Activated CD8-positive, alpha-beta memory T cell treated with anti-CD3 and anti-CD28 coated beads for 24 hours (primary cell): ENCODE measurements at regions not wholly inside any gene's neighbourhood (a gene's known extent, or its start where the extent isn't known, plus 50 kb on each side); places are given as distances from the start of the nearest gene placed in this dataset.
"Not testable (repeated sequence)": the region's sequence is repeated elsewhere in the genome, so short reads cannot be mapped to it uniquely, and the experiment has no call there.

ENCODE experiments used
- DNase-seq: peaks from one replicate; pipeline ENCODE4 v3.0.0-alpha.2; 2020

DNA sequence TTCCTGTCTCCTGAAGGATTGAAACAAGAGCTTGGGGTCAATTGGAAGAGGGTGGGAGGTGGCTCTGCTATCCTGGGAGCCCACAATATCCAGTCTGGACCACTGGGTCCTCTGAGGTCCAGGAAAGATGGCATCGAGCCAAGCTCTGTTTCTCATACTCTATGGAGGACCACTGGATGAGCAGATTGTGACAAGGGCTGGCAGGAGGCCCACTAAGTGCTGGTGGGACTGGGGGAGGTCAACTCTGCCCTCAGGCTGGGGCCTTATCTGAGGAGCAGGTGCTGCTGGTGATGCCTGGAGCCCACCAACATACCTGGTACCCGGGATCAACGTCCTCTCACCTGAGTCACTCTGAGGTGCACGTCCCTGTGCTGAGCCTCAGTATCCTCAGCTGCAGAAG lies 142.4 kb downstream of the NDUFA10 start:
- peak; percentile 46 for DNase-seq

DNA sequence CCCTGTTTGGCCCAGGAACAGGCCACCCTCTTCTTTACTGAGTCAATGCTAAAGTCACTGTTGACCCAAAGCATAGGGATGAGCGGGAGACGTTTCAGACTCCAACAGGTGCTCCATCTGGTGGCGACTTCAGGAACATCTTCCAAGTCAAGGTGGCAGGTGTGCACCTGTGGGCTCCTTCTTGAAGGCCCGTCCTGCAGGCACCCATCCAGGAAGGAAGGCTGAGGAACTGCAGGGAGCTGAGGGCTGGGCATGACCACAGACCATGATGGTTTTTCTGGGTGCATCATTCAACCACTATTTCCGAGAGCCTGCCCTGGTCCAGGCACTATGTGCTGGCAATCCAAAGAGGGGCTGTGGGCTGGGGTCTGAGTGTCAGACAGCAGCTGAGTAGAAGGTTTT lies 142.8 kb downstream of the NDUFA10 start:
- peak; percentile 80 for DNase-seq

- peak; percentile 33 for DNase-seq
Measured at GRCh38 chr2:239881561-239882320, 143.4 kb downstream of the NDUFA10 start.

- peak; percentile 24 for DNase-seq
Measured at GRCh38 chr2:239881031-239881471, 144.1 kb downstream of the NDUFA10 start.

GRCh38 chr2:239880396-239880795 lies 144.7 kb downstream of the NDUFA10 start:
- peak; percentile 30 for DNase-seq

DNA sequence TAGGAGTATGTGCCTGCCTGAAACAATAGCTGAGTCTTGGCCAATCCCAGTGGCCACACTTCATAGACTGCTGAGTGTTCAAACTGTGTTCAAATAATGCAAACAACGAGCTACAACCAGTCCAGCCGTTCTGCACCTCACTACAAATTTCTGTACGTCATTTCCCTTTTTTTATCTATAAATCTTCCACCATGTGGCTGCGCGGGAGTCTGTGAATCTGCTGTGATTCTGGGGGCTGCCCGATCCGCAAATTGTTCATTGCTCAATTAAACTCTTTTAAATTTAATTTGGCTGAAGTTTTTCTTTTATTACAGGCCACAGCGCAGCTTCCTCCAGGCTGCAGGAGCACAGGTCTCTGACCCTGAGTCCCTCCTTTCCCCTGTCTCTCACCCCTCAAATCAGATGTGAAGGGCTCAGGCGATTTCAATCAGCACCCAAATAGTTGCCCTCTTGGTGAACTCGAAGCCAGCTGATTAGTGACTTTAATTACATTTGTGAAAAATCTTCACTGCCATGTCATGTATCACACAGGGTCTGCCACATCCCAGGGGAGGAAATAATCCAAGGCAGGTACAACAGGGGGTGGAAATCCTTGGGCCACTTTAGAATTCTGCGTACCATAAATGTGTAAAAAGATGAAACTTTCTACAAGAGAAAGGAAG lies 145.6 kb downstream of the NDUFA10 start:
- no peak for DNase-seq

GRCh38 chr2:239878686-239879085 lies 146.5 kb downstream of the NDUFA10 start:
- peak; percentile 41 for DNase-seq

- DNase-seq = no peak
Measured at GRCh38 chr2:239876948-239877289, 148.2 kb downstream of the NDUFA10 start.

DNA sequence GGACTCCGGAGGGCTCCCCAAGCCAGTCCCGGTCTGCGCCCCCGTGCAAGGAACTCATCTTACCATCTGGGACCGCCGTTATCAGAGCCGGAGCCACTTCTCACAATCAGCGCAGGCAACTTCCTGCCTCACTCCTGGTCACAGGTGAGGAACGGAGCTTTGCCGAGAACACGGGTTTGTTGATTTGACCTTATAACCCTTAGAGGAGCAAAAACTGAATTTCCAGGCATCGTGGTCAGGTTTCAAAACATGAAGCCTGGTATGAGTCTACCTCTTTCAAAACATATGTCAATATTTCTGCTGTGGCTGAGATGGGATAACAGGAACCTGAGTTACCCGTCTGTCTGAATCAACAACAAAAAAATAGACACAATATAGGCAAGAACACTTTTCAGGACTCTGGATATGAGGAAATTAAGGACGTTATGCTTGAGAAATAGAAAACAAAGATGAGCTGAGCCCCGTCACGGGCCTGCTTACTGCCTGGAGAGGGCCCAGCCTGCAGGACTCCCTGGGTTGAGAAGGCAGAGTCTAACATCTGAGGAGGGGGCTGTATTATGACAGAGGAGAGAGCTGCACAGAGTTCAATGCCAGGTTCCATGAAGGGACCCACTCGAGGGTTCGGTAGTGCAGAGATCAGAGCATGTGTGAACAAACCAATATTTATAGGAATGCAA lies 148.7 kb downstream of the NDUFA10 start:
- peak; percentile 38 for DNase-seq

GRCh38 chr2:239874636-239875356 lies 150.3 kb downstream of the NDUFA10 start:
- DNase-seq = peak; percentile 7

DNA sequence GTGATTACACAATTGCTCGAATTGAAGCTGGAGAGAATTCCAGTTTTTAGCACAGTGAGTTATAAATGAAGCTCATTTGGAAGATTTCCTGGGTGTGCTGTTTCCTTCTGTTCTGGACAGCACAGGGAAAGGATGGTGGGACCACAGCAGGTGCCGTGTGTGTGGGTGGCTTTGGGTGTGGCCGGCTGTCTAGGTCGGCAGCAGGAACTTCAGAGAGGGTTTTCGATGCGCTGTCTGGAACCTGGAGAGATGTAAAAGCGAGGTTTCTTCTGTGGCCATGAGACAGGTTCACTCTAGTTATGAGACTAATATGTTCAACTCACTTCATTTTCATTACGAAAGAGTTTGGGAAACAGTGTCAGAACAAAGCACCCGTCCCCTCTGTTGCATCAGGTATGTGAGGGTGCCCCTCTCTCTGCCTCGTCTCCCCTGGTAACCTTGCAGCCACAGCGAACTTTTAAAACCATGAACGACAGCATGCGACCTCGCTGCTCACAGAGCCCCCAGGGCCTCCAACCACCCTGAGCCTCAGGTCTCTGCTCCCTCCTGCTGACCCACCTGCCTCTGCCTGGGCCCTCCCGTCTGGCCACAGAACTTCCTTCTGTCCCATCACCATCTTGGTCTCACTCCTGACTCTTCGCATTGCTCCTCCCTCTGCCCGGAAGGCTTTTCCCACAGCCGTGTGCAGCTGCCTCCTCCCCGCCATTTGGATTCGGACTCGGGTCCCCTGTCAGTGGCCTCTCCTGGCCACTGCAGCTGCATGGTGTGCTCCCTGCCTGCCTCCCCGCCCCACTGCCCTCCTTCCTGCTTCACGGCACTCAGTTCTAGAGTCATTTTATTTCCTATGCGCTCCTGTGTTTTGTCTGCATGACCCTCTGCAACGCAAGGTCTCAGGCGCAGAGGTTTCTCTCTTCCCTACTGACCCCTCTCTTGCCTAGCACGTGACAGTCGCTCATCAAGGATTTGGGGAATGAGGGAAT lies 151.2 kb downstream of the NDUFA10 start:
- peak; percentile 21 for DNase-seq

DNA sequence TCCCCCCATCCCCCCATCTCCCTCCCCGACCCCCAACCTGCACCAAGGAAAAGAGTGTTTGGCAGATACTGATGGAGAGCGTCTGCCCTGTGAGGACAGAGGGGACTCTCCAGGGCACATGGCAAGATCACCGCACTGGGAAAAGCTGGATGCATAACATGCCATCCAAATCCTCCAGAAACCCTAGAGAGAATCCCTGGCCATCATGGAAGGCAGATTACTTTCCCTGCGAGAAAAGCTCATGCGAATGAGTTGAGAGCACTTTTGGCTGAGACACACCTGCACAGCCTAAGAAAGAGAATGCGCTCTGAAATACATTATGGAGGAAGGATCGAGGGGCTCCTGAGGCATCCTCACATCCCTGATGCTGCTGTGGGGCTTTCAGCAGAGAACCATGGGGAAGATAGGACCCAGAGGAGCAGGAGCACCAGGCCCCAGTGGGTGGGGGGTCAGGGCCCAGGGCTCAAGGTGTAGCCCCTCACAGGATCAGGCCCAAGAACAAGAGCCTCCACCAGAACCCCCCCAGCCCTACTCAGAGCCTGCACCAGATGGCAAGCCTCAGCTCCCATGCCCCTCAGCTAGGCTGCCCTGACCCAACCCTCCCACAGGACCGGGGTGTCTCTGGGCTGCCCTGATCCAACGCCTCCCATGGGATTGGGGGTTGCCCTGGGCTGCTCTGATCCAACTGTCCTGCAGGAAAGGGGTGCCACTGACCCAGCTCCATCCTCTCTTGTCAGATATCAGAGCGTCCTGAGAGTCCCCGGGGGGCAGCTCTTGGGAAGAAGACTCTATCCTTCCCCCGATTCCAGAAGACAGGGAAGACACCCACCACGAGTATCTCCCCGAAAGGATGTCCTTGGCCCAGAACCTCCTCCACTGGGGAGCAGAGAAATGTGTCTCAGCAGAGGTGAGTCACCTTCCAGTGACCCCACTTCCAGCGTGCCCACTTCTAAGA lies 153.4 kb downstream of the NDUFA10 start:
- DNase-seq = peak; percentile 44

DNA sequence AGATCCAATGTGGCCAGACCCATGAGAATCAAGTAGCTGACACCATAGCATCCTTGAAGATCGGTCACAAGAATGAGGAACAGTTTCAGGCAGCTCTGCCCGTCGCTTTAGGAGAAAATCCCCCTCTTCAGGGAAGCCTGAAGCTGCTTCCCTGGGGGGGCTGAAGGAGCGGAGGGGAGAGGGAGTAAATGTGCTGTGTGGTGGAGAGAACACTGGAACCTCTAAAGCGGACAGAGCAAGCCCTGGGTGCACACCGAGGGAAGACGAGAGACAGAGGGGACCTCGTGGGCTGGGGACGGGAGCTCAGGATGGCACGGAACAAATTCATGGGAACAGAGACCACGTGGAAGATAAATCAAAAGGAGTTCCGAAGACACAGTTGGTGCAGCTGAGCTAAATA lies 154.3 kb downstream of the NDUFA10 start:
- peak; percentile 28 for DNase-seq

DNA sequence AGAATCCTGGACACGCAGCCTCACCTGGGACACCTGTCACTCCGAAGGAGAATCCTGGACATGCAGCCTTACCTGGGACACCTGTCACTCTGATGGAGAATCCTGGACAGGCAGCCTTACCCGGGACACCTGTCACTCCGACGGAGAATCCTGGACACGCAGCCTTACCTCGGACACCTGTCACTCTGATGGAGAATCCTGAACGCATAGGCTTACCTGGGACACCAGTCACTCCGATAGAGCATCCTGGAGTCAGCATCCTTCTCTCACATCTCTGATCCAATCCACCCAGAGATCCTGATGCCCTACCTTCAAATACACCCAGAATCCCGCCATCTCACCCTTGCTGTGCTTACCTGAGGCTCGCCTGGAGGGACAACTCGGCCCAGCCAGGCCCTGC lies 154.9 kb downstream of the NDUFA10 start:
- DNase-seq = no peak

DNA sequence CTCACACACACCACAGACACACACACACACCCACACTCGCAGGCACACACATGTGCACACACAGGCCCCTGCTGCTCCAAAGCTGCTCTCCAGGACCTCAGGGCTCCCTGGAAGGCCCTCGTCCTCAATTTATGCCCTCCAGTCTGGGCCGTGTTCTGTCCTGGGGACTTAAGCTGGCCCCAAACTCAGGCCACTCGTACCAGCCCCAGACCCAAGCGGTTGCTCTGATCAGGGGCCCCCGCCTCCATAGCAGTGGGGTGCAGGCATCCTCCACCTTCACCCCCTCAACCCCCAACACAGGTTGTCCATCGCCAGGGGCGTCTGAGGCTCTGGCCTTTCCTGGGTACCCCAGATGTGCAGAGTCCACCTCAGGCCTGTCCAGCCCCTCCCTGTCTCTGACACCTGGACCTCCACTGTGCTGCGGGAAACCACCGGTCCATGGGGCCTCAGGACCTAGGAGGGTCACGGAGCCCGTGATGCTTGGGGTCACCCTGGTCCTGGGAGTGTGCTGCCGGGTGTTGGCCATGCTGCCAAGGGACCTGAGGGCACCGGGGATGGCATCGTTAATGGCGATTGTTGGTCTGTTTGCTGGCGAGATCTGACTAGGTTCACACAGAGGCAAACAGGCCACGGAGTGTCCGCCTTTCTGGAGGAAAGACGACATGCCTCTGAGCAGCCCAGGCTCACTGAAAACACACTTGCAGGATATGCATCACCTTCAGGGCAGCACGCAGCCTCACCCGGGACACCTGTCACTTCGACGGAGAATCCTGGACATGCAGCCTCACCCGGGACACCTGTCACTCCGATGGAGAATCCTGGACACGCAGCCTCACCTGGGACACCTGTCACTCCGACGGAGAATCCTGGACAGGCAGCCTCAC lies 155.6 kb downstream of the NDUFA10 start:
- peak; percentile 43 for DNase-seq

GRCh38 chr2:239868556-239869181 lies 156.5 kb downstream of the NDUFA10 start:
- DNase-seq = peak; percentile 4

DNA sequence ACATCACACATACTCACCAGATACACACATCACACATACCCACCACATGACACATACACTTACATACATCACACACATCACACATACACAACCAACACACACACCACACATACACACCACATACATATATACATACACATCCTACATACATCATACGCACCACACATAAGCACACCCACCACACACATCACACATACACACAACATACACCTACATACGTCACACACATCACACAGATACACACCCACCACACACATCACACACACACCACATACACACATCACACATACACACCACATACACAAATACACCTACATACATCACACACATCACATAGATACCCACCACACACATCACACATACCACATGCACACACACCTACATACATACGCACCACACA lies 158.4 kb downstream of the NDUFA10 start:
- peak; percentile 5 for DNase-seq

GRCh38 chr2:239866350-239866749 lies 158.8 kb downstream of the NDUFA10 start:
- peak; percentile 17 for DNase-seq

DNA sequence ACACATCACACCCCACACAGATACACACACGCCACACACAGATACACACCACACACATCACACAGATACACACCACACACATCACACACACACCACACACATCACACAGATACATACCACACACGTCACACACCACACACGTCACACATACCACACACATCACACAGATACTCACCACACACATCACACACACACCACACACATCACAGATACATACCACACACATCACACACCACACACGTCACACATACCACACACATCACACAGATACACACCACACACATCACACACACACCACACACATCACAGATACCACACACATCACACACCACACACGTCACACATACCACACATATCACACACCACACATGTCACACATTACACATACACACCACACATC lies 159.3 kb downstream of the NDUFA10 start:
- DNase-seq = not testable (repeated sequence)
